ENCODE measurements at regions not wholly inside any gene's neighbourhood (a gene's known extent, or its start where the extent isn't known, plus 50 kb on each side); places are given as distances from the start of the nearest gene placed in this dataset.

GRCh38 chr3:61333192-61333961 is 82.1 kb upstream of the FHIT start:
- TF ChIP-seq GATA2 (IDR thresholded peaks at IDR 0.05; ENCODE audit: insufficient read depth, insufficient read length, low read depth, low read length): no peak
- H3K79me2 ChIP-seq (ENCODE audit: control insufficient read depth, insufficient read depth, low read length): no peaks in the 10 kb centered on the region
- intact Hi-C loops (cut with micrococcal nuclease): no loop called here

GRCh38 chr3:61334783-61335182 is 83.5 kb upstream of the FHIT start:
- no peak for DNase-seq (ENCODE audit: low read depth, low spot score)
- no peaks in the 10 kb centered on the region for H3K27me3 ChIP-seq (ENCODE audit: control insufficient read depth in 2 of 2, insufficient read depth in 2 of 2, low read length in 2 of 2)
- H3K9me3 ChIP-seq (replicated peaks; ENCODE audit: control insufficient read depth, insufficient read depth, low read length): no peaks in the 10 kb centered on the region
- no peak overlapping the region for H3K4me2 ChIP-seq (ENCODE audit: insufficient read depth, low read length)
- no peaks in the 10 kb centered on the region for H3K4me1 ChIP-seq (ENCODE audit: control insufficient read depth, extremely low read depth, insufficient read depth, low read length)
- no peaks in the 10 kb centered on the region for H3K79me2 ChIP-seq (ENCODE audit: control insufficient read depth, insufficient read depth, low read length)
- no peak overlapping the region for H3K9ac ChIP-seq (replicated peaks; ENCODE audit: extremely low read depth, insufficient read depth, low read length)
- no peak overlapping the region for H2AFZ ChIP-seq (ENCODE audit: low read depth, low read length)
- no peaks in the 10 kb centered on the region for H4K20me1 ChIP-seq (replicated peaks; ENCODE audit: control insufficient read depth, extremely low read depth, insufficient read depth, low read length)
- no peak overlapping the region for H3K27ac ChIP-seq (ENCODE audit: insufficient read depth, low read depth, low read length)
- H3K9me1 ChIP-seq (replicated peaks; ENCODE audit: control insufficient read depth, extremely low read depth, insufficient read depth, low read length): no peaks in the 10 kb centered on the region
- ChIA-PET POLR2A (no interaction called here), CTCF (no interaction called here)
- intact Hi-C loops (cut with micrococcal nuclease): no loop called here
- no TSS peak for BruUV-seq (replicated peaks)
- no peak for FAIRE-seq
- no peak overlapping the region for H3K4me3 ChIP-seq (replicated peaks in 1 of 3; ENCODE audit: insufficient read depth in 1 of 3, low read depth in 1 of 3, low read length in 3 of 3)
- dilution Hi-C loops (cut with MboI; ENCODE audit: extremely low pct_ligation_motif_present, low sequenced_read_pairs): no loop called here
- TF ChIP-seq POLR2A (IDR thresholded peaks at IDR 0.05; ENCODE audit: low read depth, low read length) (no peak), JUN (IDR thresholded peaks at IDR 0.05; ENCODE audit: borderline replicate concordance, insufficient read depth, insufficient read length, low read depth) (no peak), MYC (IDR thresholded peaks at IDR 0.05; ENCODE audit: low read depth, low read length) (no peak), GATA2 (IDR thresholded peaks at IDR 0.05; ENCODE audit: insufficient read depth, insufficient read length, low read depth, low read length) (no peak), MAX (IDR thresholded peaks at IDR 0.05; ENCODE audit: insufficient read depth, insufficient read length) (no peak), EZH2 (IDR thresholded peaks at IDR 0.05; ENCODE audit: borderline replicate concordance, low read depth, low read length, severe bottlenecking) (no peak), CTCF (IDR thresholded peaks at IDR 0.05; ENCODE audit: extremely low read depth in 1 of 2, insufficient read depth in 1 of 2, low read depth in 1 of 2, low read length in 2 of 2) (no peak), POLR2AphosphoS5 (IDR thresholded peaks at IDR 0.05; ENCODE audit: insufficient read depth, low read depth, low read length) (no peak), FOS (IDR thresholded peaks at IDR 0.05; ENCODE audit: borderline replicate concordance, insufficient read depth, low read length) (no peak)
- H3K36me3 ChIP-seq (ENCODE audit: control insufficient read depth in 2 of 2, extremely low read depth in 1 of 2, insufficient read depth in 2 of 2, low read length in 2 of 2): no peaks in the 10 kb centered on the region

More at GRCh38 chr3:61333192-61333961, 82.1 kb upstream of the FHIT start:
- Histone ChIP-seq H4K20me1 (replicated peaks; ENCODE audit: control insufficient read depth, extremely low read depth, insufficient read depth, low read length) (no peaks in the 10 kb centered on the region), H3K4me3 (replicated peaks in 1 of 3; ENCODE audit: insufficient read depth in 1 of 3, low read depth in 1 of 3, low read length in 3 of 3) (no peak overlapping the region), H3K4me1 (ENCODE audit: control insufficient read depth, extremely low read depth, insufficient read depth, low read length) (no peaks in the 10 kb centered on the region), H3K9ac (replicated peaks; ENCODE audit: extremely low read depth, insufficient read depth, low read length) (no peak overlapping the region), H3K27me3 (ENCODE audit: control insufficient read depth in 2 of 2, insufficient read depth in 2 of 2, low read length in 2 of 2) (no peaks in the 10 kb centered on the region), H3K27ac (ENCODE audit: insufficient read depth, low read depth, low read length) (no peak overlapping the region), H3K4me2 (ENCODE audit: insufficient read depth, low read length) (no peak overlapping the region), H3K9me1 (replicated peaks; ENCODE audit: control insufficient read depth, extremely low read depth, insufficient read depth, low read length) (no peaks in the 10 kb centered on the region), H3K9me3 (replicated peaks; ENCODE audit: control insufficient read depth, insufficient read depth, low read length) (no peaks in the 10 kb centered on the region), H3K36me3 (ENCODE audit: control insufficient read depth in 2 of 2, extremely low read depth in 1 of 2, insufficient read depth in 2 of 2, low read length in 2 of 2) (no peaks in the 10 kb centered on the region), H2AFZ (ENCODE audit: low read depth, low read length) (no peak overlapping the region)
- ChIA-PET CTCF (no interaction called here), POLR2A (no interaction called here)
- no TSS peak for BruUV-seq (replicated peaks)
- FAIRE-seq (no peak), DNase-seq (ENCODE audit: low read depth, low spot score) (no peak)
- dilution Hi-C loops (cut with MboI; ENCODE audit: extremely low pct_ligation_motif_present, low sequenced_read_pairs): no loop called here

Data from endothelial cell of umbilical vein (primary cell).